ENCODE measurements at regions not wholly inside any gene's neighbourhood (a gene's known extent, or its start where the extent isn't known, plus 50 kb on each side); places are given as distances from the start of the nearest gene placed in this dataset.

GRCh38 chr2:22887845-22888244 is 497.1 kb upstream of the KLHL29 start:
- no peak for DNase-seq

GRCh38 chr2:22890132-22890531 is 494.8 kb upstream of the KLHL29 start:
- no peak for DNase-seq

GRCh38 chr2:22893761-22894517 is 491.0 kb upstream of the KLHL29 start:
- no peak for DNase-seq

GRCh38 chr2:22894761-22895160 is 490.2 kb upstream of the KLHL29 start:
- no peak for DNase-seq

GRCh38 chr2:22897428-22897827 is 487.6 kb upstream of the KLHL29 start:
- no peak for DNase-seq

- no peak for DNase-seq
Observed at GRCh38 chr2:22900674-22901073, 484.3 kb upstream of the KLHL29 start.

- DNase-seq, result no peak
Observed at GRCh38 chr2:22901471-22902179, 483.4 kb upstream of the KLHL29 start.

- DNase-seq, result no peak
Observed at GRCh38 chr2:22902180-22902550, 482.8 kb upstream of the KLHL29 start.

- DNase-seq, result no peak
Observed at GRCh38 chr2:22902662-22903165, 482.3 kb upstream of the KLHL29 start.

GRCh38 chr2:22903616-22904015 is 481.4 kb upstream of the KLHL29 start:
- DNase-seq, result no peak

- DNase-seq, result peak; percentile 59
Observed at GRCh38 chr2:22904126-22904684, 480.8 kb upstream of the KLHL29 start.

- DNase-seq, result no peak
Observed at GRCh38 chr2:22907330-22907729, 477.6 kb upstream of the KLHL29 start.

GRCh38 chr2:22912398-22912797 is 472.6 kb upstream of the KLHL29 start:
- no peak for DNase-seq

- no peak for DNase-seq
Observed at GRCh38 chr2:22929998-22930397, 455.0 kb upstream of the KLHL29 start.

- no peak for DNase-seq
Observed at GRCh38 chr2:22930781-22931180, 454.2 kb upstream of the KLHL29 start.

GRCh38 chr2:22932288-22932687 is 452.7 kb upstream of the KLHL29 start:
- DNase-seq, result no peak

- DNase-seq, result no peak
Observed at GRCh38 chr2:22934747-22935146, 450.2 kb upstream of the KLHL29 start.

- no peak for DNase-seq
Observed at GRCh38 chr2:22942441-22942840, 442.5 kb upstream of the KLHL29 start.

- no peak for DNase-seq
Observed at GRCh38 chr2:22944143-22944542, 440.8 kb upstream of the KLHL29 start.

GRCh38 chr2:22946553-22946952 is 438.4 kb upstream of the KLHL29 start:
- DNase-seq, result no peak

- no peak for DNase-seq
Observed at GRCh38 chr2:22947741-22948140, 437.2 kb upstream of the KLHL29 start.

GRCh38 chr2:22950431-22950830 is 434.5 kb upstream of the KLHL29 start:
- no peak for DNase-seq

- no peak for DNase-seq
Observed at GRCh38 chr2:22952656-22953225, 432.2 kb upstream of the KLHL29 start.

GRCh38 chr2:22957446-22957845 is 427.5 kb upstream of the KLHL29 start:
- no peak for DNase-seq
